Activated CD4-positive, alpha-beta T cell treated with anti-CD3 and anti-CD28 coated beads, Interleukin-2, amount 10 ng/mL, durations not matched to agents 7 days and 5 days (primary cell): ENCODE measurements at regions not wholly inside any gene's neighbourhood (a gene's known extent, or its start where the extent isn't known, plus 50 kb on each side); places are given as distances from the start of the nearest gene placed in this dataset.
"Not testable (repeated sequence)": the region's sequence is repeated elsewhere in the genome, so short reads cannot be mapped to it uniquely, and the experiment has no call there.

ENCODE experiments used
- CTCF ChIA-PET: fragments of 350-600 bp; sonication (Branson Sonifier 250); formaldehyde crosslinking; loops from one replicate; lab custom pipeline; 2021; ENCODE audit warnings: antibody characterized with exemption; lab: Charles Lee
- POLR2A ChIA-PET: fragments of 350-600 bp; sonication (Branson Sonifier 250); formaldehyde crosslinking; loops from one replicate; lab custom pipeline; 2021; ENCODE audit warnings: antibody characterized with exemption; lab: Charles Lee
- DNase-seq: peaks from one replicate; pipeline ENCODE4 v3.0.0-alpha.2; 2020
- H3K27ac Mint-ChIP-seq: one replicate; pipeline ENCODE4 v1.8.0; 2021; ENCODE audit warnings: mild to moderate bottlenecking, moderate library complexity, mixed read lengths
- H3K27me3 Mint-ChIP-seq: one replicate; pipeline ENCODE4 v1.8.0; 2021; ENCODE audit warnings: mixed read lengths
- H3K36me3 Mint-ChIP-seq: one replicate; pipeline ENCODE4 v1.8.0; 2021; ENCODE audit warnings: low read depth, mixed read lengths
- H3K4me1 Mint-ChIP-seq: one replicate; pipeline ENCODE4 v1.8.0; 2021; ENCODE audit warnings: mixed read lengths
- H3K4me3 Mint-ChIP-seq: one replicate; pipeline ENCODE4 v1.8.0; 2021; ENCODE audit warnings: mild to moderate bottlenecking, moderate library complexity, mixed read lengths
- H3K9me3 Mint-ChIP-seq: one replicate; pipeline ENCODE4 v1.8.0; 2021; ENCODE audit warnings: mixed read lengths

DNA sequence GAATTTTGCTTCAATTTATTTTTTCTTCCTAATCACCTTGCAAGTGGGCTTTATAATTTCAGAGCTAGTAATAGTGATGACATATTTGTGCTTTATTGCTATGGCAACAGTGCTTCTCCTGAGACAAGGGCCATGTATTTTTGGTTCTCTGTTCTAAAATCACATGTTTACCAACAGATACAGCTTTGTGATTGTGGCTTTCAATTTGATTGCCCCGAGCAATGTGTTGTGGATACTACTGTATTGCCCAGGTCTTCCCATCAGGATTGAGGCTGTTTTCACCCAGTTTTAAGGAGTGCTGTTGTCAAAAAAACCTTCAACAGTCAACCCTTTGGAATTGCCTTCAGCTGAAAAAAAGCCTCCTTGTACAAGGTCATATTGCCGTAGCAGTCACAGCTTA lies 841.4 kb upstream of the VRK2 start:
- ChIA-PET CTCF (no interaction called here), POLR2A (no interaction called here)
- Mint-ChIP-seq H3K36me3 (no peaks in the 10 kb centered on the region), H3K4me1 (no peaks in the 10 kb centered on the region), H3K4me3 (no peak overlapping the region), H3K9me3 (peaks cover 11% of the 10 kb centered on the region), H3K27ac (no peak overlapping the region), H3K27me3 (no peaks in the 10 kb centered on the region)
- no peak for DNase-seq

DNA sequence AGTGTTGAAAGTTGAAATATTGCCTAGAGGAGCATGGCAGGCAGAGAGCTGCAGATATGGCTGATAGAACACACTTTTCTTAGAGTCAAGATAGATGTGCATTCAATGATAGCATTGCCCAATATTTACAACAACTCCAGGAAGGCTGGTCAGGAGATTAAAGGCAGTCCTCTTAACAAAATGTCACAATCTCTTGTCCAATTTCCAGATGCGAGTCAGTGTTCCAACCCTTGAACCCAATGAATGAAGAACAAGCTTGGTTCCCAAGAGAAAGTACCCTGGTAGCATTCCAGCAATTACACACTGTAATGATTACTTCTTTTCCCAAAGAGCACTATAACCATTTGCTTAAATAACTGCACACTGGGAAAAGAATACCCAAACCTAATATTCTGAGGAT lies 839.4 kb upstream of the VRK2 start:
- Mint-ChIP-seq H3K9me3 (peaks cover 9% of the 10 kb centered on the region), H3K36me3 (no peaks in the 10 kb centered on the region), H3K27me3 (no peaks in the 10 kb centered on the region), H3K4me1 (no peaks in the 10 kb centered on the region), H3K27ac (no peak overlapping the region), H3K4me3 (no peak overlapping the region)
- CTCF ChIA-PET: no interaction called here
- POLR2A ChIA-PET: no interaction called here
- no peak for DNase-seq

DNA sequence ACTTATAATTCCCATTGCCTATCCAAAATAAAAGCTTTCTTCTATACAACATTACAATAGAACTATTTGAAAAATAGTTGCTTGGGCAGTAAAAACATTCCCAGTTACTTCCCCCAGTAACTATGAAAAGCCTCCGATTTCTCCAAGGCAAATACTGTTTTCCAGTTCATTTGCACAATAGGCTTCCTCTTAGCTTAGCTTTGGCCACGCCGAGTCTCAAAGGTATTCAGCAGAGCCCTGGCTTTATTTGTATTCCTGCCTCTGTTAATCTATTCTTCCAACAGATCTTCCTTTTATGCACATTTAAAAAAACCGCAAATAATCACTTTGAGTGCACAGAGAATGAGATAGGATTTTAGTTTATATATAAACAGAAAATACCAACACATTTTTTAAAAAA lies 836.8 kb upstream of the VRK2 start:
- Mint-ChIP-seq H3K27me3 (no peaks in the 10 kb centered on the region), H3K27ac (no peak overlapping the region)

DNA sequence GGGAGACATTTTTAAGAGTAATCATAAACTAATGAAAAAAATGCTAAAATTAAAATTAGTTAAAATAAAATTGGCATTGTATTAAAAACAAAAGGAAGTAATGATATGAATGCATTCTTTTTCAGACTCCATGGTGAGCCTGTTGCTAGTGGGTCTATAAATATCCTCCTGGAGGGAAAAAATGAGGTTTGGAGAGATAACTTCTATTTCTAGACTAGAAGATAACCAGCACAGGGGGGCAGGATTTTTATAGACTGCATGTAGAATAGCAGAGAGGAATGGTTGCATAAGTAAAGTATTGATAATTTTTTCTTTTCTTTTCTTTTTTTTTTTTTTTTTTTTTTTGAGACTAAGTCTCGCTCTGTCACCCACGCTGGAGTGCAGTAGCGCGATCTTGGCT lies 835.8 kb upstream of the VRK2 start:
- no peak overlapping the region for H3K27ac Mint-ChIP-seq
- ChIA-PET CTCF (no interaction called here), POLR2A (no interaction called here)
- H3K4me1 Mint-ChIP-seq: no peaks in the 10 kb centered on the region
- no peak overlapping the region for H3K4me3 Mint-ChIP-seq
- no peaks in the 10 kb centered on the region for H3K36me3 Mint-ChIP-seq
- peaks cover 6% of the 10 kb centered on the region for H3K9me3 Mint-ChIP-seq
- DNase-seq: no peak
- no peaks in the 10 kb centered on the region for H3K27me3 Mint-ChIP-seq

More for the DNA sequence above, 836.8 kb upstream of the VRK2 start:
- H3K4me3 Mint-ChIP-seq: no peak overlapping the region
- H3K9me3 Mint-ChIP-seq: peaks cover 6% of the 10 kb centered on the region
- POLR2A ChIA-PET: no interaction called here
- no peaks in the 10 kb centered on the region for H3K36me3 Mint-ChIP-seq
- CTCF ChIA-PET: no interaction called here
- DNase-seq: no peak
- H3K4me1 Mint-ChIP-seq: no peaks in the 10 kb centered on the region

DNA sequence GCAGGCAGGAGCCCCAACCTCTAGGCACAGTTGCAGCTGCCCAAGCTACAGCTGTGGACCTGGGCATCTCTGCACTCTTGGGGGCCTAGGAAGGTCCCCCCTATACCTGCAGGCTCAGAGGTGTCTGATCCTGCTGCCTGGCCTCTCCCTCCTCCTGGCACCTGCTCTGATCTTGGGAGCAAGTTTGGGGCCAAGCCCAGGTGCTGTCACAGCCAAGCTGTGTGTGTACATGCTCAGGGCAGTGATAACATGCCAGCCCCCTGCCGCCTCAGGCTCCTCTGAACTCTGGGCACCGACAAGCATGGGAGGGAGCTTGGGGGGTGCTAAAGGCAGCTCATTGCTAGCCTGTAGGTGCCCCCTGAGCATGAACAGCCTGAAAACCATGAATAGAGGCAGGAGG lies 829.6 kb upstream of the VRK2 start:
- DNase-seq: no peak
- Mint-ChIP-seq H3K4me1 (no peaks in the 10 kb centered on the region), H3K27me3 (no peaks in the 10 kb centered on the region), H3K36me3 (no peaks in the 10 kb centered on the region), H3K9me3 (peaks cover 14% of the 10 kb centered on the region), H3K4me3 (no peak overlapping the region), H3K27ac (no peak overlapping the region)
- ChIA-PET POLR2A (no interaction called here), CTCF (no interaction called here)

DNA sequence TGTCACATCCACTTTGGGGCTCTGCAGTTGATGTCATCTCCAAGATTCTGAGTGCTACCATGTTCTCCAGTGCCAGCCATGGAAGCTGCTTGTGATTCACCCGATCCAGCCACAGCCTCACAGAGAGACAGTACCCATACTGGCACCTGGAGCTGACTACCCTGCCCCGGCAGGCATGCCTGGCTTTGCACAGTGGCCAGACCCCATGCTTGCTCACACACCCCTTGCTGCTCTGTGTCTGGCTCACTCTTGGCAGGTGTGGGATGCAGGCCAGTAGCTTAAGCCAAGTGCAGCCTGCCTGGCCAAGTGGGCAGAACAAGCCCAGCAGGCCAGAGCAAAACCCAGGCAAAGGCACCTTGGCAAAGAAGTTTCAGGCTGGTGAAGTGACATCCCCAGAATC lies 828.4 kb upstream of the VRK2 start:
- Mint-ChIP-seq H3K4me1 (no peaks in the 10 kb centered on the region), H3K27me3 (no peaks in the 10 kb centered on the region), H3K27ac (no peak overlapping the region), H3K9me3 (peaks cover 14% of the 10 kb centered on the region), H3K4me3 (no peak overlapping the region), H3K36me3 (no peaks in the 10 kb centered on the region)
- ChIA-PET POLR2A (no interaction called here), CTCF (no interaction called here)
- DNase-seq: no peak

DNA sequence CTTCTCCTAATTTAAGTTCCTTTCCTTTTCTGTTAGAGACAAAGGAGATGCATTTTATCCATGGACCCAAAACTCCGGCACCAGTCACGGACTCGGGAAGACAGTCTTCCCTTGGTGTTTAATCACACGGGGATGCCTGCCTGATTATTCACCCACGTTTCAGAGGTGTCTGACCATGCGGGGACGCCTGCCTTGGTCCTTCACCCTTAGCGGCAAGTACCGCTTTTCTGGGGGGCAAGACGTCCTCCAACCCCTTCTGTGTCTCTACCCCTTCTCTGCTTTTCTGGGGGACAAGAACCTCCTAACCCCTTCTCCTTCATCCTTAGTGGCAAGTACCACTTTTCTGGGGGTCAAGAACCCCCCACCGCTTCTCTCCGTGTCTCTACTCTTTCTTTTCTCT lies 816.9 kb upstream of the VRK2 start:
- H3K4me3 Mint-ChIP-seq, H3K4me1 Mint-ChIP-seq, DNase-seq, H3K36me3 Mint-ChIP-seq, H3K27ac Mint-ChIP-seq, CTCF ChIA-PET, H3K9me3 Mint-ChIP-seq, H3K27me3 Mint-ChIP-seq, POLR2A ChIA-PET: not testable (repeated sequence)

DNA sequence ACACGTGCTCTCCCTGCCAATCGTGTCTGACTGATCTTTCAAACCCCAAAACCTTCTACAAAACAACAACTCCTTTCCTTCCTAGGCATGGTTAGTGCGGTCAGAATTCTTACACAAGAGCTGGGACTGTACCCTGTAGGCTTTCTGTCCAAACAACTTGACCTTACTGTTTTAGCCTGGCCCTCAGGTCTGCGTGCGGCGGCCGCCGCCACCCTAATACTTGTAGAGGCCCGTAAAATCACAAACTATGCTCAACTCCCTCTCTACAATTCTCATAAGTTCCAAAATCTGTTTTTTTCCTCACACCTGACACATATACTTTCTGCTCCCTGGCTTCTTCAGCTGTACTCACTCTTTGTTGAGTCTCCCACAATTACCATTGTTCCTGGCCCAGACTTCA lies 814.3 kb upstream of the VRK2 start:
- CTCF ChIA-PET, POLR2A ChIA-PET, H3K27ac Mint-ChIP-seq, H3K9me3 Mint-ChIP-seq, H3K4me1 Mint-ChIP-seq, H3K4me3 Mint-ChIP-seq, DNase-seq, H3K27me3 Mint-ChIP-seq, H3K36me3 Mint-ChIP-seq: not testable (repeated sequence)

DNA sequence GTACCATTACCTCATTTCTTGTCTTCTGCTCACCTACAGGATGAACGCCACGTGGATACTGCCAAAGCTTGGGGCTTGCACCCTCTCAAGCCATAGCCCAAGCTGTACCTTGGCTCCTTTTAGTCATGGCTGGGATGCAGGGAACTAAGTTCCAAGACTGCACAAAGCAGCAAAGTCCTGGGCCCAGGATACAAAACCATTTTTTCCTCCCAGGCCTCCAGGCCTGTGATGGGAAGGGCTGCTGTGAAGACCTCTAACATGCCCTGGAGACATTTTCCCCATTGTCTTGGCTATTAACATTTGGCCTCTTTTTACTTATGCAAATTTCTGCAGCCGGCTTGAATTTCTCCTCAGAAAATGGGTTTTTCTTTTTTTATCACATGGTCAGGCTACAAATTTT lies 795.1 kb upstream of the VRK2 start:
- H3K27ac Mint-ChIP-seq, H3K36me3 Mint-ChIP-seq, H3K4me3 Mint-ChIP-seq, CTCF ChIA-PET, H3K4me1 Mint-ChIP-seq, POLR2A ChIA-PET, DNase-seq, H3K27me3 Mint-ChIP-seq: not testable (repeated sequence)
- peaks cover 27% of the 10 kb centered on the region for H3K9me3 Mint-ChIP-seq

DNA sequence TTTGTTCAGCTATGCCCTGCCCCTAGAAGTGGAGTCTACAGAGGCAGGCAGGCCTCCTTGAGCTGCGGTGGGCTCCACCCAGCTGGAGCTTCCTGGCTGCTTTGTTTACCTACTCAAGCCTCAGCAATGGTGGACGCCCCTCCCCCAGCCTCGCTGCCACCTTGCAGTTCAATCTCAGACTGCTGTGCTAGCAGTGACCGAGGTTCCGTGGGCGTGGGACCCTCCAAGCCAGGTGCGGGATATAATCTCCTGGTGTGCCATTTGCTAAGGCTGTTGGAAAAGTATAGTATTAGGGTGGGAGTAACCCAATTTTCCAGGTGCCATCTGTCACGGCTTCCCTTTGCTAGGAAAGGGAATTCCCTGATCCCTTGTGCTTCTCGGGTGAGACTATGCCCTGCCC lies 770.2 kb upstream of the VRK2 start:
- H3K4me1 Mint-ChIP-seq, H3K36me3 Mint-ChIP-seq, H3K4me3 Mint-ChIP-seq, H3K27ac Mint-ChIP-seq, POLR2A ChIA-PET, DNase-seq, CTCF ChIA-PET, H3K27me3 Mint-ChIP-seq: not testable (repeated sequence)
- H3K9me3 Mint-ChIP-seq: peaks cover 14% of the 10 kb centered on the region

DNA sequence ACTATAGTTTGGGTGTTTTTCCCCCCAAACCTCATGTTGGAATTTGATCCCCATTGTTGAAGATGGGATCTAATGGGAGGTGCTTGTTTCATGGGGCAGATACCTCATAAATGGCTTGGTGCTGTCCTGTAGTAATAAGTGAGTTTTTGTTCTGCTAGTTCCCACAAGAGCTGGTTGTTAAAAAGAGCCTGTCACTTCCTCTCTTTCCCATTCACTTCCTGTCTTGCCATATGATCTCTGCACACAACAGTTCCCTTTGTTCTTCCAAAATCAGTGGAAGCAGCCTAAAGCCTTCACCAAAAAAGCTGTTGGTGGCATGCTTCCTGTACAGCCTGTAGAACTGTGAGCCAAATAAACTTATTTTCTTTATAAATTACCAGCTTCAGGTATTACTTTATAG lies 768.2 kb upstream of the VRK2 start:
- Mint-ChIP-seq H3K27ac (no peak overlapping the region), H3K9me3 (peaks cover 12% of the 10 kb centered on the region), H3K27me3 (no peaks in the 10 kb centered on the region), H3K36me3 (no peaks in the 10 kb centered on the region), H3K4me1 (no peaks in the 10 kb centered on the region), H3K4me3 (no peak overlapping the region)
- DNase-seq: no peak
- POLR2A ChIA-PET: no interaction called here
- CTCF ChIA-PET: interaction anchor here (0.8 kb wide), 1 partner anchor 12 kb away, joined by 3 read pairs; no protein-coding TSS in a partner anchor

DNA sequence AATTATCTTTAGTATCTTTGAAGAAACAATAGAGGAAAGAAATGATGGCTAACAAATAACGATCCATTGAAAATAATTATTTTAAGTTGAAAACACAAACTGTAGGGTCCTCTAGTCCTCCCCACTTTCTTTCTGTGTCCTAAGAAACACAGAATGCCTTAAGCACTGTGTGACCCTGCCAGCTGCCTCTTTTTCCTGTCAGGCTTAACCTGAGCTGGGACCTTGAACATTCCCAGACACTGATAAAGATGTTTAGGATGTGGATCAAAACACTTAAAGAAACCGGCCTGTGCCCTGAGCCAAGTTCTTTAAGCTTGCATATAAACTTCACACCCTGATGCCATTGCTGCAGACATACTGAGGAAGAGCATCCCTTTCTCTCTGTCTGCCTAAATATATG lies 755.4 kb upstream of the VRK2 start:
- ChIA-PET POLR2A (no interaction called here), CTCF (interaction anchor here (1.2 kb wide), 1 partner anchor 13 kb away, joined by 3 read pairs; no protein-coding TSS in a partner anchor)
- no peak for DNase-seq
- H3K36me3 Mint-ChIP-seq: no peaks in the 10 kb centered on the region
- no peaks in the 10 kb centered on the region for H3K27me3 Mint-ChIP-seq
- H3K4me3 Mint-ChIP-seq: no peak overlapping the region
- peaks cover 5% of the 10 kb centered on the region for H3K9me3 Mint-ChIP-seq
- no peak overlapping the region for H3K27ac Mint-ChIP-seq
- H3K4me1 Mint-ChIP-seq: no peaks in the 10 kb centered on the region

DNA sequence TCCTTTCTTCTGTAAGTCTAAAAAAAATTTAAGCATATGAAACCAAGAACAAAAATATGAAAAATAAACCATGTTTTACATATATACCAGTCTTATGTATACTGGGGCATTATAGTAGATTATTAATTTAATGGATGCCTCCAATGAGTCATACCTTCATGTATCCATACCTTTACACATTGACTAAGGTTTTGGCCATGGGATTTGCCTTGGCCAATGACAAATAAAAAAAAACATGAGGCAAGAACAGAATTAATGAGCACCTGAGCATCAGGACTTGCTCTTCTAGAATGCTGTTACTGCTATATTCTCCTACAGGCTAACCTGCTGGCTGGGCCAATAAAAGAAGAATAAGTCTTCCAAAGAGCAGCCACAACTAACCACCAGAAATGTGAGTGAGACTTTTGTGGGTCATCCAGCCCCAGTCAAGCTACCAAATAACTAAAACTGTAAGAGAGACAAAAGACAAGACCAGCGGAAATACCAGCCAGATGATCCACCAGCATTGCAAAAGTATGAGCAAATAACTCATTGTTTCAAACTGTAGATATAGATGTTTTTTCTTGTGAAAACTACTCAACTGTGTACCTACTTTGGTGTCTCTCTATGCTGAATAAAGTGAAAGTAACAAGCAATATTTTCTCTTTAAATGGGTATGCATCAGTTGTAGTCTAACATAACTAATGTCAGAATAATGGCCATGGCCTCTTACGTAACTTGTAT lies 749.6 kb upstream of the VRK2 start:
- no peak for DNase-seq
- CTCF ChIA-PET: no interaction called here
- Mint-ChIP-seq H3K36me3 (no peaks in the 10 kb centered on the region), H3K4me3 (no peak overlapping the region), H3K27ac (no peak overlapping the region), H3K27me3 (no peaks in the 10 kb centered on the region), H3K4me1 (no peaks in the 10 kb centered on the region), H3K9me3 (no peaks in the 10 kb centered on the region)
- POLR2A ChIA-PET: no interaction called here

DNA sequence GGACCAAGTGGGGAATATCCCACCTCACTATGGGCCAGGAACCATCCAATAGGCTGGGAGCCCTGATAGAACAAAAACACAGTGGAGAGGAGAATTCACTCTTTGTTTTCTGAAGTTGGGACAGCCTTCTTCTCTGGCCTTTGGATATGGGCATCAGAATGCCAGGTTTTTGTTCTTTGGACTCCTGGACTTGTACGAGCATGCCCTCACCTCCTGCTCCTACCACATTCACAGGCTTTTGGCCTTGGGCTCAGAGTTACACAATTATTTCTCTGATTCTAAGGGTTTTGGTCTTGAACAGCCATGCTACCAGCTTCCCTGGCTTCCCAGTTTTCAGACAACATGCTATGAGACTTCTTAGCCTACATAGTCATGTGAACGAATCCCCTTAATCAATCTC lies 732.9 kb upstream of the VRK2 start:
- ChIA-PET CTCF (no interaction called here), POLR2A (no interaction called here)
- Mint-ChIP-seq H3K27ac (no peak overlapping the region), H3K27me3 (no peaks in the 10 kb centered on the region), H3K36me3 (no peaks in the 10 kb centered on the region), H3K4me3 (no peak overlapping the region), H3K4me1 (no peaks in the 10 kb centered on the region), H3K9me3 (peaks cover 3% of the 10 kb centered on the region)
- DNase-seq: no peak
